PC-3 (cell line): ENCODE measurements at regions not wholly inside any gene's neighbourhood (a gene's known extent, or its start where the extent isn't known, plus 50 kb on each side); places are given as distances from the start of the nearest gene placed in this dataset.
A peak's percentile ranks its signal among the peaks of the same experiment; 100 is the strongest.

ENCODE experiments used
- ATAC-seq: fragments of 200-7000 bp; cut with Tn5 transposase; 2 replicates; pipeline ENCODE4 v1.9.1; 2020; ENCODE audit warnings: mild to moderate bottlenecking, moderate library complexity
- BruUV-seq: library from RNA; stranded (reverse); fragments of 400-500 nt; replicated peaks from 2 replicates; lab custom pipeline; 2021; lab: Mats Ljungman, UMichigan
- CTCF ChIA-PET: fragments of 300-600 bp; sonication (Branson Sonifier 250); formaldehyde crosslinking; loops from one replicate; lab custom pipeline; 2022; ENCODE audit warnings: antibody characterized with exemption; lab: Charles Lee
- POLR2A ChIA-PET: fragments of 300-600 bp; sonication (Branson Sonifier 250); formaldehyde crosslinking; loops from one replicate; lab custom pipeline; 2022; ENCODE audit warnings: antibody characterized with exemption; ENCODE audit not compliant: unreplicated experiment; lab: Charles Lee
- DNase-seq: peaks from one replicate; pipeline ENCODE4 v3.0.0-alpha.2; 2015
- H2AFZ ChIP-seq: fragments of 300-600 bp; sonication (generic); 2 replicates; pipeline ENCODE4 v1.6.0; 2016; ENCODE audit warnings: antibody characterized with exemption, low read length
- H3F3A ChIP-seq: fragments of 300-600 bp; sonication (generic); one replicate; pipeline ENCODE4 v1.6.0; 2017; ENCODE audit warnings: antibody characterized with exemption, low read length, control low read depth, mild to moderate bottlenecking; ENCODE audit not compliant: unreplicated experiment
- H3K27ac ChIP-seq: fragments of 300-600 bp; sonication (generic); 2 replicates; pipeline ENCODE4 v1.5.1; 2016; ENCODE audit warnings: mild to moderate bottlenecking, low read length
- H3K27me3 ChIP-seq: fragments of 300-600 bp; sonication (generic); 2 replicates; pipeline ENCODE4 v1.6.1; 2016; ENCODE audit warnings: low read length, mixed read lengths
- H3K36me3 ChIP-seq: fragments of 300-600 bp; sonication (generic); 2 replicates; pipeline ENCODE4 v1.6.1; 2016; ENCODE audit warnings: low read depth, mixed run types, low read length, mixed read lengths
- H3K4me1 ChIP-seq: fragments of 300-600 bp; sonication (generic); 2 replicates; pipeline ENCODE4 v1.5.1; 2016; ENCODE audit warnings: low read length; ENCODE audit not compliant: insufficient read depth
- H3K4me2 ChIP-seq: fragments of 300-600 bp; sonication (generic); 2 replicates; pipeline ENCODE4 v1.6.0; 2016; ENCODE audit warnings: low read length
- H3K4me3 ChIP-seq: fragments of 300-600 bp; sonication (generic); 2 replicates; pipeline ENCODE4 v1.5.1; 2016; ENCODE audit warnings: mild to moderate bottlenecking, low read length, mixed read lengths
- H3K79me2 ChIP-seq: fragments of 300-600 bp; sonication (generic); 2 replicates; pipeline ENCODE4 v1.6.1; 2017; ENCODE audit warnings: low read length, mixed read lengths
- H3K9ac ChIP-seq: fragments of 300-600 bp; sonication (generic); 2 replicates; pipeline ENCODE4 v1.6.0; 2016; ENCODE audit warnings: mild to moderate bottlenecking, low read length
- H3K9me2 ChIP-seq: fragments of 300-600 bp; sonication (generic); replicated peaks from 2 replicates; pipeline ENCODE4 v1.6.1; 2016; ENCODE audit warnings: mixed run types, low read length, mixed read lengths
- H3K9me3 ChIP-seq: fragments of 300-600 bp; sonication (generic); 2 replicates; pipeline ENCODE4 v1.6.1; 2016; ENCODE audit warnings: low read length, mixed read lengths
- H4K20me1 ChIP-seq: fragments of 300-600 bp; sonication (generic); 2 replicates; pipeline ENCODE4 v1.6.1; 2016; ENCODE audit warnings: low read length, mixed read lengths
- EZH2 ChIP-seq: fragments of 300-600 bp; sonication (generic); IDR thresholded peaks from one replicate; pipeline ENCODE4 v1.6.1; 2017; ENCODE audit warnings: antibody characterized with exemption, mild to moderate bottlenecking, low read length; ENCODE audit not compliant: unreplicated experiment
- EZH2phosphoT487 ChIP-seq: fragments of 300-600 bp; sonication (generic); IDR thresholded peaks from 2 replicates; pipeline ENCODE4 v1.6.1; 2018; ENCODE audit warnings: mild to moderate bottlenecking, antibody characterized with exemption, low read length, borderline replicate concordance
- intact Hi-C: fragments of 100-400 bp; cut with micrococcal nuclease; formaldehyde crosslinking; loops from 2 replicates; pipeline ENCODE4 v1.9.0; 2023
- TF ChIP-seq, protein P1 (sequence below): fragments of 300-600 bp; sonication (generic); conservative IDR thresholded peaks from 2 replicates; pipeline ENCODE4 v1.5.1; 2017; ENCODE audit warnings: antibody characterized with exemption, low read depth, mild to moderate bottlenecking, low read length

DNA sequence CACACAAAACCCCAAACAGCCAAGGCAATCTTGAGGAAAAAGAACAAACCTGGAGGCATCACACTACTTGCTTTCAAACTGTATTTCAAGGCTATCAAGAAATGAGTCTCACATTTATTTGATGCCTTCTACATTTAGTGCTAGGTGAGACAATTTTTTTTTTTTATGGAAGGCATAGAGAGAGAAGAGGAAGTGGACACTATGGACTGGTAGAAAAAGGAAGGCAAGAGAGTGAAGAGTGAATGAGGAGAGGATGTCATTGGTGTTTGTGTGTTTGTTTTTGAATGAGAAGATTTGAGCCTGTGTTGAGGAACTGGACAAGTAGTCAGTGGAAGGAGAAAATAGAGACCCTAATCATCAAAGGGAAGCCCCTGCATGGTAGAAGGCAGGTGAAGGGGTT lies 182.0 kb upstream of the JAG1 start:
- H4K20me1 ChIP-seq = no peaks in the 10 kb centered on the region
- intact Hi-C loops = no loop called here
- ATAC-seq = no peak
- no peaks in the 10 kb centered on the region for H3K79me2 ChIP-seq
- ChIA-PET POLR2A (no interaction called here), CTCF (no interaction called here)
- no TSS peak for BruUV-seq
- H3K4me2 ChIP-seq = no peak overlapping the region
- H3K9ac ChIP-seq = no peak overlapping the region
- H3K9me3 ChIP-seq = no peaks in the 10 kb centered on the region
- no peaks in the 10 kb centered on the region for H3K27me3 ChIP-seq
- no peak for DNase-seq
- H2AFZ ChIP-seq = no peak overlapping the region
- H3K4me3 ChIP-seq = no peak overlapping the region
- H3K36me3 ChIP-seq = no peaks in the 10 kb centered on the region
- peaks cover 19% of the 10 kb centered on the region for H3K4me1 ChIP-seq
- TF ChIP-seq, protein P1, sequence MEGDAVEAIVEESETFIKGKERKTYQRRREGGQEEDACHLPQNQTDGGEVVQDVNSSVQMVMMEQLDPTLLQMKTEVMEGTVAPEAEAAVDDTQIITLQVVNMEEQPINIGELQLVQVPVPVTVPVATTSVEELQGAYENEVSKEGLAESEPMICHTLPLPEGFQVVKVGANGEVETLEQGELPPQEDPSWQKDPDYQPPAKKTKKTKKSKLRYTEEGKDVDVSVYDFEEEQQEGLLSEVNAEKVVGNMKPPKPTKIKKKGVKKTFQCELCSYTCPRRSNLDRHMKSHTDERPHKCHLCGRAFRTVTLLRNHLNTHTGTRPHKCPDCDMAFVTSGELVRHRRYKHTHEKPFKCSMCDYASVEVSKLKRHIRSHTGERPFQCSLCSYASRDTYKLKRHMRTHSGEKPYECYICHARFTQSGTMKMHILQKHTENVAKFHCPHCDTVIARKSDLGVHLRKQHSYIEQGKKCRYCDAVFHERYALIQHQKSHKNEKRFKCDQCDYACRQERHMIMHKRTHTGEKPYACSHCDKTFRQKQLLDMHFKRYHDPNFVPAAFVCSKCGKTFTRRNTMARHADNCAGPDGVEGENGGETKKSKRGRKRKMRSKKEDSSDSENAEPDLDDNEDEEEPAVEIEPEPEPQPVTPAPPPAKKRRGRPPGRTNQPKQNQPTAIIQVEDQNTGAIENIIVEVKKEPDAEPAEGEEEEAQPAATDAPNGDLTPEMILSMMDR = no peak
- TF ChIP-seq EZH2phosphoT487 (no peak), EZH2 (no peak)
- no peaks in the 10 kb centered on the region for H3F3A ChIP-seq
- H3K27ac ChIP-seq = no peak overlapping the region
- no peaks in the 10 kb centered on the region for H3K9me2 ChIP-seq

DNA sequence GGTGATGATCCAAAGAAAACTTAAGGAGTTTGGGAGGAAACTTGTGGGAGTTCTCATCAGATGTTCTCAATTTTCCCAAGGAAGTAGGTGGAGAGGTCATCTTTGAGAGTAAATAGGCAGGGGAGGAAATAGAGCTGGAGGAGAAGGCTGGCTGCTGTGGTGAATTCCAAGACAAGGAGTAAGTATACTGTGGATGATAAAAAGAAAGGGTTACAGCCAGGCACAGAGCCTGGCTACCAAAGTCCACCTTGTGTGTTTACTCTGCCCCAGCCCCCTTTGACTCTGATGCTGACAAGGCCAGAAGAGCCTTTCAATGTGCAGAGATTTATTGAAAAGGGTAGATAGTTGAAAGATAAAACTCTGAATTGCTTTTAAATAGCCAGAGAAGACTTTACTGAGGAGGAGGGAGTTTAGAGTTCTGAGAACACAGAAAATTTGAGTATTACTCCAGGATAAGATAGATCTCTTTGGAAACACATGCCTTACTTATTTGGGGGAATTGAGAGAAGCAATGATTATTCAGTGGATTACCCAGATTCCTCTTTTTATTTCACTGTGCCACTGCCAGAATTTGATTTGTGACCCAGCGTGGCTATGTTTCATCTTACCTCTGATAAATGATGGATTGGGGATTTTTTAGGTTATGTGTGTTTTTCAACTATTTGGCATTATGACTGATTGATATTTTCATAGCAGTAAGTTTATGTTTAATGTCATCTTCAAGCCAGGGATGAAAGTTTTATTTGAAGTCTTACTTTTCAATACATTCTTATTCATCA lies 182.6 kb upstream of the JAG1 start:
- no peak for DNase-seq
- no peak overlapping the region for H3K4me2 ChIP-seq
- no peaks in the 10 kb centered on the region for H4K20me1 ChIP-seq
- H3K4me3 ChIP-seq = no peak overlapping the region
- H3K79me2 ChIP-seq = no peaks in the 10 kb centered on the region
- CTCF ChIA-PET = no interaction called here
- H3F3A ChIP-seq = peaks cover 3% of the 10 kb centered on the region
- no peak for ATAC-seq
- H3K27me3 ChIP-seq = no peaks in the 10 kb centered on the region
- TF ChIP-seq EZH2phosphoT487 (no peak), EZH2 (no peak)
- TF ChIP-seq, protein P1 = no peak
- no peaks in the 10 kb centered on the region for H3K36me3 ChIP-seq
- POLR2A ChIA-PET = no interaction called here
- no peak overlapping the region for H3K9ac ChIP-seq
- H3K4me1 ChIP-seq = peaks cover 26% of the 10 kb centered on the region
- H2AFZ ChIP-seq = no peak overlapping the region
- no peaks in the 10 kb centered on the region for H3K9me3 ChIP-seq
- intact Hi-C loops = no loop called here
- no peak overlapping the region for H3K27ac ChIP-seq
- no peaks in the 10 kb centered on the region for H3K9me2 ChIP-seq
- BruUV-seq = no TSS peak

DNA sequence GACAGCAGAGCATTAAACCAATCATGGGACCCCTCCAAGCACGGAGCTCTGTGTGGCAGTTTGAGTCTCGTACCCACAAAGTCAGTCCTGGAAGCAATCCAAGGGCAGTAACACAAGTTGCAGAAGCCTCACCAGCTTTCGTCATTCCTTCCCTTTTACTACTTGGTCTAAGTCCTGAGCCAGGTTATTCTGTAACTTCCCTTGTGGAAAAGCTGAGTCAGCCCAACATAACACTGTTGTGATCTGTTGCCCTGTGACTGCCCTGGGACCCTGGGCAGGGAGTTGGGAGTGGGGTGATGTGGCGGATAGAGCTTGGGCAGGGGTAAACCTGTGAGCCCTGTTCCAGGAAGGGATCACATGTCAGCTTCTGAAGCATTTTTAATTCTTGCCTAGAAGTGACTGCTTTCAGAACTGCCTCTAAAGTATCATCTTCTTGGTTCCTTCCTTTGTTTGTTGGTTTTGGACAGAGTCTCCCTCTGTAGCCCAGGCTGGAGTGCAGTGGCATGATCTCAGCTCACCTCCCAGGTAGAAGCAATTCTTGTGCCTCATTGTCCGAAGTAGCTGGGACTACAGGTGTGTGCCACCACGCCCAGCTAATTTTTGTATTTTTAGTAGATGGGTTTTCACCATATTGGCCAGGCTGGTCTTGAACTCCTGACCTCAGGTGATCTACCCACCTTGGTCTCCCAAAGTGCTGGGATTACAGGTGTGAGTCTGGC lies 183.7 kb upstream of the JAG1 start:
- Histone ChIP-seq H3F3A (peaks cover 9% of the 10 kb centered on the region), H4K20me1 (no peaks in the 10 kb centered on the region), H3K79me2 (no peaks in the 10 kb centered on the region), H3K9me2 (no peaks in the 10 kb centered on the region), H3K4me3 (no peak overlapping the region), H3K9ac (no peak overlapping the region), H3K4me1 (peaks cover 35% of the 10 kb centered on the region), H3K9me3 (no peaks in the 10 kb centered on the region), H3K27me3 (no peaks in the 10 kb centered on the region), H3K36me3 (no peaks in the 10 kb centered on the region), H3K4me2 (no peak overlapping the region), H3K27ac (peak overlapping the region; percentile 24), H2AFZ (no peak overlapping the region; the same call in 1 of the 2 replicates)
- ATAC-seq = no peak
- peak; percentile 58 for DNase-seq
- ChIA-PET POLR2A (no interaction called here), CTCF (no interaction called here)
- no peak for TF ChIP-seq EZH2
- TF ChIP-seq EZH2phosphoT487 = no peak
- TF ChIP-seq, protein P1 = no peak
- no TSS peak for BruUV-seq
- intact Hi-C loops = no loop called here
